IPS-NIHi7 (cell line): ENCODE measurements at regions not wholly inside any gene's neighbourhood (a gene's known extent, or its start where the extent isn't known, plus 50 kb on each side); places are given as distances from the start of the nearest gene placed in this dataset.

ENCODE experiments used
- DNase-seq: peaks from one replicate; pipeline ENCODE4 v3.0.0; 2012; ENCODE audit warnings: mixed read lengths; ENCODE audit errors: extremely low spot score

GRCh38 chr14:101502761-101503392, 58.4 kb upstream of the DIO3 start:
- DNase-seq: no peak

- DNase-seq: no peak
Measured at GRCh38 chr14:101503431-101504095, 57.7 kb upstream of the DIO3 start.

DNA sequence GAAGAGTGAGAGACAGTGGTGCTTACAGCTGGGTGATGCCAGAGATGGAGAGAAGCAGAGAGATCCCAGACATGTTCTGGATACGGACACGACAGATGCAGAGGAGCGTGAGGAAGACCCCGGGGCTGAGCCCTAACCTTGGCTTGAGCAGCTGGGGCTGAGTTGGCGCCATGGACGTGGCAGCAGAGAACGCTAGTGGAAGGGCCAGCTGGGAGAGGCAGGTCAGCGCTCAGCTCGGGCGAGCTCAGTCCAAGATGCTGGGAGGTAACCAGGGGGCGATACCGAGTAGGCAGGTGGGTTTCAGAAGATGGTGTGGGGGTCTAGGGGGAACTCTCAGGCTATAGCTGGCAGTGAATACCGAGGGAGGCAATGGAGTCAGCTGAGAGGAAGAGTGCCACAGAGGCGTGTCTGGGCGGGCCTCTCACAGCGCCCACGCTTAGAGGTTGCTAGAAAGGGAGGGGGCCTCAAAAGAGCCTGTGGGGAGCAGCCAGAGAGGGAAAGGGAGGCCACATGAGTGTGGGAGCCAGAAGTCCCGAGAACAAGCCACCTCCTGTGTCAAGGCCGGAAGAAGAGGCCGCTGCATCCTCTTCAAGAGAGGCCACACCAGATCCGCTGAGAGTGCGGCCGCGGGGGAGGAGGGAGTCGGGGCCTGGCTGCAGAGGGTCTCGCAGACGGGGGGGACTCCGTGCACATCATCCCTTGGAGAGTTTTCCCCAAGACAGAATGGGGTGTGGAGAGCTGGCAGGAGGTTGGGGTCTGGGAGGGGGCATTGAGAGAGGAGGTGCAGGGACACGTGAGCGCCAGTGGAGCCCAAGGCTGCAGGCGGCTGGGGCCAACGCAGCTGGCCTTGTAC, 57.0 kb upstream of the DIO3 start:
- no peak for DNase-seq

GRCh38 chr14:101505236-101505970, 55.9 kb upstream of the DIO3 start:
- DNase-seq: no peak

- DNase-seq: no peak
Measured at GRCh38 chr14:101506211-101506925, 54.9 kb upstream of the DIO3 start.

GRCh38 chr14:101506926-101507835, 54.1 kb upstream of the DIO3 start:
- DNase-seq: no peak

DNA sequence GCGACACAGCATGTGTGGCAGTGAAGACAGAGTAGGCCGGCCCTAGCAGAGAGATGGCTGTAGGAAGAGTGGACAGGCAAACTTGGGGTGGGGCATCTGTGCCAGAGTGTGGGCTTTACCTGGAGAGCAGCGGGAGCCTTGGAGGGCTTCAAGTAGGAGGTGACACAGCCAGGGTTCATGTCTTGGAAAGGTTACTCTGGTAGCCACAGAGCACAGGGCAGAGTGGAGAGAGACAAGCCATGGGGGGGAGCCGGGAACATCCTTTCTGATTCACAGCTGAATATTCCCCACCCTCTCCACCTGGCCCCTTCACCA, 53.5 kb upstream of the DIO3 start:
- no peak for DNase-seq

DNA sequence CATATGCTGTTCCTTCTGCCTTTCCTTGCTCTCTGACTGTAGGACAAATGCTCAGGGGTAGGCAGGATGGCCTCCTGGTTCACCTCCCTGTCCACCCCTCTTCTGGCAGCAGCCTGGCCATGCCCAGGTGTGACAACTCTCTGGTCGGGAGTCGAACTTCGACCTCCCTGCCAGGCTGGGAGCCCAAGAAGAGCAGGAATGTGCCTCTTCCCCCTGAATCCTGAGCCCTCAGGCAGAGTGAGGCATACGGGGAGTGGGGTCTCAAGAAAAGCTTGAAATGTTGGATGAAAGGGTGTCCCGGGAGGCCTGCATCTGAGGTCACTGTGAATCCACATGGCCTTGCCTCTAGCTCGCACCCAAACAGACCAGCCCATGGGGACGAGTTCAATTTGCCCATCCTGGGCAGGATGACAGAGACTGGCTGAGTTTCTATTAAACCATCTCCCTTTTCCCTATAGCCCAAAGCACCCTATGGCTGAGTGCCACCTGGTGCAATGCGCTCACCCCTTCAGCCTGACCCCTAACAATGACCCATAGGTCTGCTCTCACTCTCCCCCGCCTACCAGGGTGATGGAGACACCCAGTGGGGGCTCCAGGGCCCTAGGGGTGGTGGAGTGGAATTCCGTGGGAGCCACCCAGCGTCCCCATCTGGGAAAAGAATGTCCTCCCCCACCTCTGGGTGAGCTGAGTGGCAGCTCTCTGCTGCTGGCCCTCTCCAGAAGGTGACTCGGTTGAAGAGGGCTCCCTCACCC, 52.9 kb upstream of the DIO3 start:
- no peak for DNase-seq

- no peak for DNase-seq
Measured at GRCh38 chr14:101508948-101509729, 52.2 kb upstream of the DIO3 start.

- DNase-seq: no peak
Measured at GRCh38 chr14:101509730-101510371, 51.4 kb upstream of the DIO3 start.

DNA sequence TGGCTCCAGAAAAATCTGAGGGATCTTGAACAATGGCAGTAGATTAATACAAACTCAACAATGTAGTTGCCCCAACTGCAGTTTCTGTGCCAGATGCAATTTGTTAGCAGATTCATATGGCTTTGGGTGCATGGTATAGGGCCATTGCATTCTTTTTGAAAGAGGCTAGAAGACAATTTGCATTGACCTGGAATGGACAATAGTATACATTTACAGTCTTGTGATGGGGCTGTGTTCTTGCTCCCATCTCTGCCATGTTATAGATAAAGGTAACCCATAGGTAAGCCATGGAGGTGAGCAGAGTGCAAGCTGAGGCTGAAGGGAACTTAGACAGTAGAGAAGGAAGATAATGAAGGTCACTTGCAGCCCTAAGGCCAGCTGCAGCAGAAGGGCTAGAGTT, 50.1 kb upstream of the DIO3 start:
- DNase-seq: no peak
